NCI-H1092 (cell line): ENCODE measurements at regions not wholly inside any gene's neighbourhood (a gene's known extent, or its start where the extent isn't known, plus 50 kb on each side); places are given as distances from the start of the nearest gene placed in this dataset.
"Not testable (repeated sequence)": the region's sequence is repeated elsewhere in the genome, so short reads cannot be mapped to it uniquely, and the experiment has no call there.

Source experiments
- DNase-seq: peaks from one replicate; lab custom pipeline; 2025; lab: John Stamatoyannopoulos, UW

DNA sequence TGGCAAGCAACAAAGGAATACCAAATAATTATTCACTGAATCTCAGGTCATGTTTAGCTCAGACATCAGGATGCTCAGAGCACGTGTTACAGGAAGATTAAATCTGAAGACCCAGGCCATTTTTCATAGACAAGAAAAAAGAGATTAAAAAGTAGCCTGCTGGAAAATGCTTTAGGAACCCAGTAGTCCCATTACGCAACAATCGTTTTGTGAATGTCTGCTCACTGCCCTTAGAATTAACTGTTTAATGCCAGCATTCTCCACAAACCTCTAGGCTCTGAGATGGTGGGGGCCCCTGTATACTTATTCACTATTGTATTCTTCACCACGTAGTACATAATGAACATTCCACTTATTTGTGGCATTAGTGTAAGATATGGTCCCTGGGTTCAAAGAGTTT, 154.6 kb upstream of the NYAP2 start:
- DNase-seq: no peak

DNA sequence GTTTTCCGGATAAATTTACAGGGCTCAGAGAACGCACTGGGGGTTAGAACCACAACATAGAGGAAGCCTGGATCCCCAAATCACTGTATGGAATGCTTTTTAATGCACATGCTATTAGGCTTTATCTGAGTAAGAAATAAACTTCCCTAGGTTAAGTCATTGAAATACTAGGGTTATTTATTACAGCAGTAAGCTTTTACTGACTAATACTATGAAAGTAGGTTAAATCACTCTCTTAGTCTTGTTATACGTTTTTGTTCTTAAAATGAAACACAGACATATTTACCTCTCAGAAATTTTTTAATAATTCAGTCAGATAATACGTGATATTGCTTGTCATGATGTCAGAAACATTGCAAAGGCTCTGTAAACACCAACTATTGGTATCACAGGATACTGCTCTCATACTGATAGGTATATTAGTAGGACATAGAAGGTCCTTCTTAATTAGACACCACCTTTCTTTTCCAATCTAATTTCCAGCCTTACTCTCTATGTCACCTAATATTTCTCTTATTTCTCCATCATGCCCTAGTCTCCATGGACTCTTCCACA, 162.7 kb upstream of the NYAP2 start:
- DNase-seq: no peak

DNA sequence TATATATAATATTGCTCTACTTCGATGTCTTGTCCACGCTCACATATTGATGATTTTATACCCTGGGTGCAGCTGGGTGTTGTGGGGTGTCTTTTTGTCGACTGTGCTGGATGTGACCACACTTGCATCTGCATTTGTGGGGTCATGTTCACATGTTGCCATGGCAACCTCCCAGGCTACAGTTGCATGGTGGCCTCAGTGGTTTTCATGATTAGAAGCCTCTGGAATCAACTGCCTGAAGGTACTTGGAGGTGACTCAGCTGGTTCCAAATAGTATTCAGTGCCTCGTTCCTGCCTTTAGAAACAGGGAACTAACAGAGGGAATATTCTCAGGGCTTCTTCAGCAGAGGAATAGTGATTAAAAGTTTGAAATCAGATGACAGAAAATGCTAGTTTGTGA, 166.3 kb upstream of the NYAP2 start:
- no peak for DNase-seq

DNA sequence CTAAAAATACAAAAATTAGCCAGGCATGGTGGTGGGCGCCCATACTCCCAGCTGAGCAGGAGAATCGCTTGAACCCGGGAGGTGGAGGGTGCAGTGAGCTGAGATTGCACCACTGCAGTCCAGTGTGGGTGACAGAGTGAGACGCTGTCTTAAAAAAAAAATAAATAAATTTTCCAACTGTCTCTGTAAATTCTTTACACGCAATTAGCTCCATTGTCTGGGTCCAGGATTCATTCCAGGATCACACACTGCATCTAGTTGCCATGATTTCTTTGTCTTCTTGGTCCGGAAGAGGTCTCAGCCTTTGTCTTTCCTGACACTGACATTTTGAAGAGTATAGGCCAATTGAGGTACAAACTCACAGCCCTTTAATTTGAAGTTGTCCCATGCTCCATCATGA, 167.6 kb upstream of the NYAP2 start:
- no peak for DNase-seq

DNA sequence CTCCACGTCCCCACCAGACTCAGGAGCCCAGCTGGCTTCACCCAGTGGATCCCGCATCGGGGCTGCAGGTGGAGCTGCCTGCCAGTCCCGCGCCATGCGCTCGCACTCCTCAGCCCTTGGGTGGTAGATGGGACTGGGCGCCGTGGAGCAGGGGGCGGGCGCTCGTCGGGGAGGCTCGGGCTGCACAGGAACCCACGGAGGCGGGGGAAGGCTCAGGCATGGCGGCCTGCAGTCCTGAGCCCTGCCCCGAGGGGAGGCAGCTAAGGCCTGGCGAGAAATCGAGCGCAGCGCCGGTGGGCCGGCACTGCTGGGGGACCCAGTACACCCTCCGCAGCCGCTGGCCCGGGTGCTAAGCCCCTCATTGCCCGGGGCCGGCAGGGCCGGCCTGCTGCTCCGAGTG, 170.2 kb upstream of the NYAP2 start:
- not testable (repeated sequence) for DNase-seq

DNA sequence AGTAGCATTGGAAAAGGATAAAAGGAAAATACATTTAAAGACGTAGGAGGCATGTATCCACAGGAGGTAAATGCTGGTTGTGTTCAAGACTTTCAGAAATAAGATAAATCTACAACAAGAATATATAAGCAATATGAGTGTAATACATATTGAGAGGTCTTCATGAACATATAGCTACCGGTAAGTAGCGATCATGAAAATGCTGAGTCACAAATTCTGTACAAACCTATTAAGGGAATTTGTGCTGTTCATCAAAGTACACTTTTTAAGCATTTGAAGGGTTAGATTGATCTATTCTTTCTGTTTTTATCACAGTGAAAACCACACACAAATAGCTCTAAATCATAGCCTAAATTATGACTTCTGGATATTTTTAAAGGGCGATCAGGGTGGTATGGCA, 173.1 kb upstream of the NYAP2 start:
- DNase-seq: no peak

DNA sequence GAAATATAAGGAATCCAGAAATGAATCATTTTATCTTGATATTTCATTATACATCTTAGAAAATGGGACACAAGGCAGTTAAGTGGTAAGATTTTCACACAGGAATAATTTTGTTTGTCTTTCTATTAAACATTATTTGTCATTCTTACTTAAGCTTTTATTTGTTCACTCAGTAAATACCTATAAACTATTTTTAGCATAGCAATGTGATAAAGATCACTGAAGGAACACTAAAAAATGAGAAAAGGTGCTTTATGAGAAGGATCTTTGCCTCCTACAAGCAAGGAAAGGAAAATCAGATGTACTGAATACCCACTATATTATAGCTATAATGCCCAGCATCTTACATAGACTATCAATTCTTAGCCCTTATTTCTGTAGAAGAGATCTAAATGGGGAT, 176.2 kb upstream of the NYAP2 start:
- DNase-seq: no peak

DNA sequence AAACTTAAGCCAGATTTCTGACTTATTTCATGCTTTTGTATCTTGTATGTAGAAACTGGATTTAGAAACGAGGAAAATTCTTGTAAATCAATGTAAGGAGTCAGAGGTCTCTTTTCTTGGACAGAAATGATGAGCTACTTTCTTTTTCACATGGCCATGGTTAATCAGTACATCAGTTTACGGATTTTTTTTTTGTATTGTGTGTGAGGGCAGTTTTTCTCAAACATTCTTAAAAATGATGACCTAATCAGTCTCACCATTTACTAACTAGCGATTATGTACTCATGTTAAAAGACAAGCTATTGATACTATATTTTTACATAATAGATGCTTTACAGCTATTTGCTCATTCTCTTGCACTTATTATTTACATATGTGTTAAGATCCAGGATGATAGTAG, 165.2 kb upstream of the DOCK10 start:
- no peak for DNase-seq

DNA sequence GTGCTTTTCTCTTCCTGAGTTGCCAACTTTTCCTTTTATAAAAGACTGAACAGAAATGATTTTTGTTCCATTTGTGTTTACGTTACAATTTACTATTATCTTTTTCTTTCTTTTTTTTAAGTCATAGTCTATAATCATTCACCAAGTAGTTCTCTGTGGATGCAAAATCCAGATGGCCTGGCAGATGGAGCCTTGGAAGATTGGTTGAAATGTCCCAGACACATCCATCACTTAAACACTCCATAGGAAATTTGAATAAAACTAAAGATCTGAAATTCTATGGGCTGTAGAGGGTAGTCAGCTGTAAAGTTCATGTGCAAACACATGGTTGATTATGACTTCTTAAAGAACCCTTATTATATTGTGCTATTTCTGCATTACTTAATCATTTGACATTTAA, 164.8 kb upstream of the DOCK10 start:
- DNase-seq: no peak

DNA sequence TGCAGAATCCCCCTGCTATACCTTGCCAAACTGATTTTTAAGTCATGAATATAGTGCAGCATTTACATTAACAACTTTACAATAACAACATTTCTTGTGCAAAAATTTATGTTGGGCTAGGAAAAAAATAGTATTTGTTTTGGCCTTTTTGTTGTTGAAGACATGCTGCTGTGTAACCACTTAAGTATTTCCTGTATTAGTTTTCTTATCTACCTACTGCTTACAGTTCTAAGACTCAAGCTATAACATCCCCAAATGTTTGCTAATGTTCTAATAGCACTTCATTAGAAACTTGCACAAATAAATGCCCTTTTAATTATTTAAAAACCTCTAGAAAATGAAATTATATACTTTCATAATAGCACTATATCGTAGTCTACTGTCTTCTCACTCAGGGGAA, 154.3 kb upstream of the DOCK10 start:
- no peak for DNase-seq

DNA sequence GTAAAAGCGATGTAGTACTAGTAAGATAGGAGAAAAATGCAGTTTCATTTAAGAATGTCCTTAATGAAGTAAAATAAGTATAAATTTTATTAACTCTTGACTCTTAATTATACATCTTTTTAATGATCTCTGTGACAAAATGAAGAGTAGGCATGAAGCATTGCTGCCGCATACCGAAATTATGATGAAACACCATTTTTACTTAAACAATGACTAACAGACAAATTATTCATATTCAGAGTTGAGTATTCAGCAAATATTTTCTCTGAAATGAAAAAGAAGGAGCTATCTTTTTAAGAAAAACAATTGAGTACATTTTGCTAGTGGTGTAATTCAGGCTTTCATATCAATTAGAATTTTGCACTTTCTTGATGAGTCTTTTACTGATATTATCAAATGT, 150.6 kb upstream of the DOCK10 start:
- DNase-seq: no peak

DNA sequence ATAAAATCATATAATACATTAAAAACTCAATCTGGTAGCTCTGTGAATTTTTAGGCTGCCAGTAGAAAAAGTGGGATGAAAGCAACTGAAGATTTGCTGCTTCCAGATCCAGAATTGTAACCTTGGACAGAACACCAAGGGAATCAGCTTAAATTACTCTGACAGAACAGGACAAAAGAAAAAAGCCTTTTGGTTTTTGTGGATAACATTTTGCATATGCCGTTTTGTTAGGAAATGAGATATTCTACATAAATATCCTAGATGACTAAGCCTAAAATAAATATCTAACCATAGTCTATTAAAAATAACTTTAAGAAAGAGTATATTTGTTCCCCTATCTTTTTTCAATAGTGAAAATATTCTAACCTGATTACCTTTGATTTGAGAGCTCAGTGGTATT, 148.7 kb upstream of the DOCK10 start:
- no peak for DNase-seq

DNA sequence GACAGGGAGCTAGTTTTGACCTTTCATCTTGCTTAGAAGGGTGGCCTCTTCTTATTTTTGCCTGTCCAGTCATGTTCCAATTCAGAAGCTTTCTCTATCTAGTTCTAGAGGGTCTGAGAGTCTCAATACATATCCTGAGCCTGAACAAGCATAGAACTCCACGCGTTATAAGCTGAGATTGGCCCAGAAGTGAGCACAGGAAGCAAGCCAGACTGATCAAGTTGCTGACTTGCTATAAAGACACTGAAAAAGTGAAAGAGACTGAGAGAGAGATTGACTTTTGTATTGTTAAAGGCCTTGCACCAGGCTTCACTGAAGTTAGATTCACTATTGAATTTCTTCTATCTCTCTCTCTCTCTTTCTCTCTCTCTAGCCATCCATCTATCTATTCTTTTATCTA, 142.7 kb upstream of the DOCK10 start:
- DNase-seq: no peak

DNA sequence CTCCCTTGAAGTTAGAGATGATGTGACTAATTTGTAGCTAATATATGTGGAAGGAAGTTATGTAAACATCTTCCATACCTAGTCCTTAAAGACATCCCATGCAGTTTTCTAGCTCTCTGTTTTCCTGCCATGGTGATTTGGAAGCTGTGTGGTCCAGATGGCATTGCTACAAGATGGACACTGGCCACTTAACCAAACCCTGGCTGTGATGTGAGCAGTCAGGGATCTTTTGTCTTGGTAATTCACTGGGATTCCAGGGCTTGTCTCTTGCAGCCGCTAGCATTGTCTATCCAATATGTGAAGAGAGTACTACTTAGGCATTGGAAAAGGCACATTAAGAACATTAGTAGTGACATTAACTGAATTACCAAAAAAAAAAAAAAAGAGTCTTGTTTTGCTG, 139.9 kb upstream of the DOCK10 start:
- DNase-seq: no peak

DNA sequence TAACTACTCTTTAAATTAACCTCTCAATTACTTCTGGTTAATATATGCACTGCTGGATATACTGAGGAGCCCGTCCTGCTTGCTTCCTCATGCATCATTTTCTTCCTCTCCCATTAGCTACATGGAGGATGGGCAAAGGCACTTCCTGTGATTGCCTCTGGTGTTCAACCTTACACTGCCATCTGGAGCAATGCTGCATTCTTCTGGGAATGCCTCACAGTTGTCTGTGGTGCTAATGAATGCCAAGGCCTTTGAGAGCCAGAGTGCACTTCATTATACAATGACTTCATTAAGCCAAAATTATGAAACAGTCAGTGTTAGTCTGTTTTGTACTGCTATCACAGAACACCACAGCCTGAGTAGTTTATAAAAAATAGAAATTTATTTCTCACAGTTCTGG, 134.8 kb upstream of the DOCK10 start:
- DNase-seq: no peak

DNA sequence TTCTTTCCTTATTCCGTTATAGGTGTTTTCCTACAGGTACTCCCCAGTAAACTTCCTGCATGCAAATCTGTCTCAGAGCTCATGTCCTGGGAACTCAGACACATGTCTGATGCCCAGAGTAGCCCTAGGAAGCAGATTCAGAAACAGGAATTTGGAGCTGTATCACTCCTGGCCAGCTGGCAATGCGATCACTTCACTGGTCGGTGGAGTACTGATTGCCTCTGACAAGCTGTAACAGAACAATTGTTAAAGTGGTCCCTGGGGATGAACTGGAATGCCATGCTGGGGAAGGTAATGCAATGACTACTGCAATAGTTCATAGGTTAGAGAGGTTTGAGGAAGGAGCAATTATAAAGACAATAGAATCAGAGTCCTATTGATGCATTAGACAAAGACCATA, 131.6 kb upstream of the DOCK10 start:
- peak; percentile 55 for DNase-seq

DNA sequence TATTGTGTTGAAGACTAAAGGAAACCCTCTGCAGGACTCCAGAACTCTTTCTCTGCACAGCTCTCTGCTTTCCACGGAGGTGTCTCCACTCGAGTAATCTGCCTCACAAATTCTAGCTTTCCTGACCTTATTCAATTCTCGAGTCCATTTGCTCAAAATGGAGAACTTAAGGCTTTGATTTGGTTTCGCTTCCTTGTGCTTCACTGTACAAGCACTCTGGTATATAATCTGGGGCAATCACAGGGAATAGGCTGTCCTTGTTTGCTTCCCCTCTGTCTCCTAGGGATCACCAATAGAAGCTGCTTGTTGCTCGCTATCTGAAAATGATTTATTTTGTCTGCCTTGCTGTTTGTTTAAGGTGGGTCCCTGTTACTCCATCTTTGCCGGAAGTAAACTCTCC, 129.1 kb upstream of the DOCK10 start:
- DNase-seq: no peak

DNA sequence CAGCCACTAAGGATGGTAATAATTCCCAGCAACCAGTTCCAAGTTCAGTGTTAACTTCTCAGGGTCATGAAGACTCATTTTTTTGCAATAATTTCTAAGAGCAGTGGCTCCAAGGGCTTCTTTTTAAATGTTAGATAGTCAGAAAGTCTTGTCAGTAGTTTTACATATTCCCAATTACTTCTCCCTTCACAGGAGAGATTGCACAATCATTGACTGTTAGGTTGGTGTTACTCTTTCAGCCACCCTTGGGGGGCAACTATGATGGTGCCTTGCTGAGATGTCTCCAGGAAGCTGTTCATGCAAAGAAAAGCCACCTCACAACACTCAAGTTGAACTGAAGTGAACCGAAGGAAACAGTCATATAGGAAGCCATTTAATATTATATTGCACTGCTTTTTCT, 127.9 kb upstream of the DOCK10 start:
- no peak for DNase-seq

DNA sequence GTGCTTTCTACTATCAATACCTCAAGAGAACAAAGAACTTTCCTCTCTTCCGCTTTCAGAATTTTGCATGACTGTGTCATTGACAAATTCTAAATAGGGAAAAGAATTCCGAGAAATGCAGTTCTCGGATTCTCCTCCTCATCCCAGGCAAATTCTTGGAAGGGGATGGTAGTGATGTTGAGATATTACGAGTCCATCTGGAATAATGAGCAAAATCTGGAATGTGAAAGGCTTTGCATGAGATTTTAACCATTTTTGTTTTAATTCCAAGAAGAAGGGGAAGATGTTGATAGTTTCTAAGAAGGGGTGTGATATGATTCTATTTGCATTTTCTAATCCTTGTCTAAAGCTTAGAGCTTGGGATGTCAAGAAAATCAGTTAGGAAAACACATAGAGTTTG, 127.1 kb upstream of the DOCK10 start:
- DNase-seq: no peak

DNA sequence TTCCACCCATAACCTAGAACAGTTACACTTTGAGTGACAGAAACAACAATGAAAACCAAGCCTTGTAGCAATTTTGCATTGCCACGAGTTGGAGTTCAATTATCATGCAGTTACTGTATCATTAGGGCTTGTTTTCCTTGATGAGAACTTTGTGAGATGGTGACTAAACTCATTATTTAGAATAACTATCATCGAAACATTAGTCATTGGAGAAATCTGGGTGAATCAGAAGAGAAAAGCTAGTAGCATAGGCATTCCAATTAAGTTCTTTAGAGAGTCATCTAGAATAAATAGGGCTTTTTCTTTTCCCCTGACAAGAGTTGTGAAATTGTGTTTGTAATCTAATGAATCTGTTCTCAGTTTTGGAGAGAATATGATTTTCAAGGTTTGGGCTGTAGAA, 122.8 kb upstream of the DOCK10 start:
- DNase-seq: no peak

DNA sequence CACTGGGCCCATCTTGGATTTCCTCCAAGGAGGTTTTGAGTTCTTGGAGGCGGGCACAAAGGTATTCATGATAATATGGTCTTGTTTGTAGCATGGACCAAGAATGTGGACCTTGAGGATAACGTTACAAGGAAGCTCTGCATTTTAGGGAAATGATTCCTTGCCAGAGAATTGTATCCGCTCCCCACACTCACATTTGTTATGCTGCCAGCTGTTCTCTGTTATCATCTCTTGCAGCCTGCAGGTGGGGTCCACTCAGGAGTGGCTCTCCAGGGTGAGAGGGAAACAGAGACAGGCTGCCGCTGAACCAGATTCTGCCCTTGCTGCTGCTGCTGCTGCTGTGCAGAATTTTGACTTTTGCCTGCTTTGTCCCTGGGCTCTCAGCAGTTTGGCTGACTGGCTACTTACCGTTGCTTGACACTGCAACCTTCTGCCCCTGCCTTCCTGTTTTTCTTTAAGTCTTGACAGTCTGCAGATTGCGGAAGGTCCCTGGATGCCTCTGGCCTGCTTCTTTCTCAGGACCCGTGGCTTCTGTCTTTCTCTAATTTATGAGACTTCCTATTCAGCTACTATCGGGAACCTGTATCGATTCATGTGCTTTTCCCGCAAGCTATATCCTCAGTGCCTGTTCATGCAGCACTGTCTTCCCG, 122.3 kb upstream of the DOCK10 start:
- no peak for DNase-seq

DNA sequence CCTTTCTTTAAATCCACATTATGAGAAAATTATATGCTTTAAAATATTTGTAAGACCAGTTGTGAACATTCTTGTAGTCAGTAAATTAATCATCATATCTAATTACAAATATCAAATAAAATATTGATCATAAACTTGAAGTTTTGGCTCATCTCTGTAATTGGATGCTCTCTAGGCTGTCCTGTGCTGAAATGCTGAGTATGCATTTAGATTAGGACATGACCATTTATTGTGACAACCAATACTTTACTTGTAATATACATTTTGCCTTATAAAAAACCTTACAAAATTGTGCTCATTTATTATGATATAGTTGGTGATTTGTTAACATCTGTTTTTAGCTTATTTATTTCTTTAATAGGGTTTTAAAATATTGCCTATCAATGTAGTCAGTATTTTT, 116.1 kb upstream of the DOCK10 start:
- no peak for DNase-seq

DNA sequence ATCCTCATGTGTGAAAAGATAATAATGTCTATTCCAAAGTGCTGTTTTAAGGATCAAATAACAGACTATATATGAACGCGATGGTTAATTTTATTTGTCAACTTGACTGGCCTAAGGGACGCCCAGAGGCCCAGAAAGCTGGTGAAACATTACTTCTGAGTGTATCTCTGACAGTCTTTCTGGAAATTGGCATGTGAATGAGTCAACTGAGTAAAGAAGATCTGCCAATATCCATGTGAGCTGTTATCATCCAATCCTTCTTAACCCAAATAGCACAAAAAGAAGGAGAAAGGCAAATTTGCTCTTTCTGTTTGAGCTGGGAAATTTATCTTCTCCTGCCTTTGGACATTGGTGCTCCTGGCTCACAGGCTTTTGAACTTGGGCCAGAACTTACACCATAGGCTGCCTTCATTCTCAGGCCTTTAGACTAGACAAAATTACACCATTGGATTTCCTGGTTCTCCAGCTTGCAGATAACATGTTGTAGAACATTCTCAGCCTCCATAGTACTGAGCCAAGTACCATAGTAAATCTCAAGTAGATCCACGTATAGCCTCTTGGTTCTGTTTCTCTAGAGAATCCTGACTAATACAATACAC, 114.7 kb upstream of the DOCK10 start:
- no peak for DNase-seq

DNA sequence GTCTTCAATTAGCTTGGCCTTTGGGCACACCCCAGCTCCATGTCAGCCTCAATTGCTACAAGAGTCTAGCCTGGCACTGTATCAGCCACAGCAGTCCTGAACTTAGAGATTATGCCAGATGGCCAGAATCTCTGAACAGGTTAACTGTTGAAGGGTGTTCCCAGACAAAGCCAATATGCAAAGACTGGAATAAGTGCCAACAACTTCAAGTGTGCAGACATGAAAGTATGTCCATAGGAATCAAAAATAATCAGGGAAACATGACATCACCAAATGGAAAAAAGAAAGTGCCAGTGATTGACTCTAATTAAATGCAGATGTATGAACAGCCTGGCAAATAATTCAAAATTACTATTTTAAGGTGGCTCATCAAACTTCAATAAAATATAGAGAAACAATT, 98.5 kb upstream of the DOCK10 start:
- no peak for DNase-seq
